IMR-90 (cell line): ENCODE measurements at regions not wholly inside any gene's neighbourhood (a gene's known extent, or its start where the extent isn't known, plus 50 kb on each side); places are given as distances from the start of the nearest gene placed in this dataset.

Experiments used
- ATAC-seq: fragments of 200-7000 bp; cut with Tn5 transposase; 2 replicates; pipeline ENCODE4 v1.9.1; 2020; ENCODE audit warnings: low read depth, mild to moderate bottlenecking, moderate library complexity
- BruUV-seq: library from RNA; stranded (reverse); fragments of 400-500 nt; replicated peaks from 2 replicates; lab custom pipeline; 2021; lab: Mats Ljungman, UMichigan
- CTCF ChIA-PET: fragments of 300-600 bp; formaldehyde crosslinking; extraction: SDS; loops from one replicate; lab custom pipeline; 2021; ENCODE audit warnings: antibody characterized with exemption; lab: Yijun Ruan, JAX
- POLR2A ChIA-PET: fragments of 300-600 bp; sonication (Branson Sonifier 250); formaldehyde crosslinking; loops from one replicate; lab custom pipeline; 2022; ENCODE audit warnings: antibody characterized with exemption; ENCODE audit not compliant: unreplicated experiment; lab: Charles Lee
- DNase-seq: peaks from one replicate; pipeline ENCODE4 v3.0.0; 2013
- H2AFZ ChIP-seq: replicated peaks from 2 replicates; pipeline ENCODE3; 2013; ENCODE audit warnings: low read length, mild to moderate bottlenecking; ENCODE audit not compliant: poor library complexity
- H2AK5ac ChIP-seq: 2 replicates; pipeline ENCODE4 v1.6.1; 2013; ENCODE audit warnings: low read depth, low read length, inconsistent platforms
- H2AK9ac ChIP-seq: replicated peaks from 2 replicates; pipeline ENCODE3; 2013; ENCODE audit warnings: mild to moderate bottlenecking, low read depth, low read length, moderate library complexity; ENCODE audit not compliant: poor library complexity
- H2BK120ac ChIP-seq: 2 replicates; pipeline ENCODE4 v1.6.1; 2013; ENCODE audit warnings: low read depth, low read length, inconsistent platforms
- H2BK15ac ChIP-seq: 3 replicates; pipeline ENCODE4 v1.6.1; 2013; ENCODE audit warnings: low read depth, low read length, inconsistent platforms
- H2BK20ac ChIP-seq: 2 replicates; pipeline ENCODE4 v1.6.1; 2013; ENCODE audit warnings: low read depth, mild to moderate bottlenecking, inconsistent platforms, low read length, moderate library complexity
- H2BK5ac ChIP-seq: 2 replicates; pipeline ENCODE4 v1.6.1; 2013; ENCODE audit warnings: mild to moderate bottlenecking, low read depth, low read length, inconsistent platforms; ENCODE audit not compliant: poor library complexity, severe bottlenecking
- H3K14ac ChIP-seq: replicated peaks from 2 replicates; pipeline ENCODE4 v1.6.1; 2013; ENCODE audit warnings: low read depth, low read length, inconsistent platforms
- H3K18ac ChIP-seq: 2 replicates; pipeline ENCODE4 v1.6.1; 2013; ENCODE audit warnings: low read depth, low read length, control low read depth
- H3K23ac ChIP-seq: 2 replicates; pipeline ENCODE4 v1.6.1; 2013; ENCODE audit warnings: low read depth, low read length, inconsistent platforms
- H3K27ac ChIP-seq: 2 replicates; pipeline ENCODE4 v1.5.1; 2013; ENCODE audit warnings: mild to moderate bottlenecking, control low read depth, low read length; ENCODE audit not compliant: insufficient read depth
- H3K27me3 ChIP-seq: 2 replicates; pipeline ENCODE4 v1.6.1; 2013; ENCODE audit warnings: low read length; ENCODE audit not compliant: control insufficient read depth, insufficient read depth
- H3K36me3 ChIP-seq: 2 replicates; pipeline ENCODE4 v1.6.1; 2013; ENCODE audit warnings: low read length, mixed read lengths; ENCODE audit not compliant: control insufficient read depth, insufficient read depth
- H3K4ac ChIP-seq: 2 replicates; pipeline ENCODE4 v1.6.1; 2013; ENCODE audit warnings: low read depth, low read length, inconsistent platforms
- H3K4me1 ChIP-seq: 2 replicates; pipeline ENCODE4 v1.6.1; 2013; ENCODE audit warnings: low read length, mixed read lengths; ENCODE audit not compliant: control insufficient read depth, insufficient read depth
- H3K4me2 ChIP-seq: 2 replicates; pipeline ENCODE4 v1.6.1; 2013; ENCODE audit warnings: low read depth, mild to moderate bottlenecking, control low read depth, low read length, moderate library complexity
- H3K4me3 ChIP-seq: 2 replicates; pipeline ENCODE4 v1.5.1; 2013; ENCODE audit warnings: low read depth, mild to moderate bottlenecking, control low read depth, low read length, moderate library complexity; ENCODE audit not compliant: insufficient read depth
- H3K56ac ChIP-seq: 2 replicates; pipeline ENCODE4 v1.6.1; 2013; ENCODE audit warnings: low read length, inconsistent platforms; ENCODE audit not compliant: insufficient read depth; ENCODE audit errors: extremely low read depth
- H3K79me1 ChIP-seq, 2 experiments: 2 replicates each; pipeline ENCODE4 v1.6.1; 2013; ENCODE audit warnings: low read length in 2 of 2, inconsistent platforms in 1 of 2, low read depth in 1 of 2
- H3K9ac ChIP-seq: 2 replicates; pipeline ENCODE4 v1.6.1; 2013; ENCODE audit warnings: low read depth, low read length, control low read depth
- H3K9me1 ChIP-seq: 2 replicates; pipeline ENCODE4 v1.6.1; 2013; ENCODE audit warnings: low read length, inconsistent platforms; ENCODE audit not compliant: insufficient read depth
- H3K9me3 ChIP-seq: 2 replicates; pipeline ENCODE4 v1.6.1; 2013; ENCODE audit warnings: low read length; ENCODE audit not compliant: control insufficient read depth, insufficient read depth
- H4K20me1 ChIP-seq: 2 replicates; pipeline ENCODE4 v1.6.1; 2013; ENCODE audit warnings: low read length, inconsistent platforms; ENCODE audit not compliant: insufficient read depth
- H4K5ac ChIP-seq: 2 replicates; pipeline ENCODE4 v1.6.1; 2013; ENCODE audit warnings: mild to moderate bottlenecking, low read depth, low read length, control low read depth
- H4K8ac ChIP-seq, 2 experiments: 2 replicates each; pipeline ENCODE4 v1.6.1; 2013; ENCODE audit warnings: low read depth in 2 of 2, low read length in 2 of 2, control low read depth in 1 of 2, inconsistent platforms in 1 of 2
- H4K91ac ChIP-seq: 2 replicates; pipeline ENCODE4 v1.6.1; 2013; ENCODE audit warnings: low read depth, low read length, inconsistent platforms; ENCODE audit not compliant: insufficient read depth
- CEBPB ChIP-seq: IDR thresholded peaks from 2 replicates; pipeline ENCODE4 v1.6.1; 2012; ENCODE audit warnings: low read depth, low read length, improper control_type of control experiment
- FOS ChIP-seq: fragments of 150-350 bp; IDR thresholded peaks from 2 replicates; pipeline ENCODE4 v1.6.1; 2016; ENCODE audit warnings: low read depth, low read length
- MAFK ChIP-seq: IDR thresholded peaks from 2 replicates; pipeline ENCODE4 v1.6.1; 2012; ENCODE audit warnings: low read depth, low read length, improper control_type of control experiment
- NFE2L2 ChIP-seq: fragments of 150-350 bp; IDR thresholded peaks from 2 replicates; pipeline ENCODE4 v1.6.1; 2016; ENCODE audit warnings: low read depth, mild to moderate bottlenecking, low read length
- RAD21 ChIP-seq: IDR thresholded peaks from 2 replicates; pipeline ENCODE4 v1.6.1; 2012; ENCODE audit warnings: low read length, improper control_type of control experiment
- SMC3 ChIP-seq: fragments of 150-350 bp; IDR thresholded peaks from 2 replicates; pipeline ENCODE4 v1.6.1; 2016; ENCODE audit warnings: low read depth, mild to moderate bottlenecking, antibody characterized with exemption, low read length, moderate library complexity
- USF2 ChIP-seq: fragments of 150-350 bp; IDR thresholded peaks from 2 replicates; pipeline ENCODE4 v1.6.1; 2017; ENCODE audit warnings: mild to moderate bottlenecking, antibody characterized with exemption, low read length, low read depth
- WGBS, 2 experiments: methylation state at CpG; one replicate each; pipeline versions ENCODE4 v1.1.5 to v1.1.7; 2013; ENCODE audit warnings: missing lambda C conversion rate in 2 of 2; ENCODE audit not compliant: insufficient read length in 1 of 2; ENCODE audit errors: extremely low coverage in 2 of 2; 5-methylcytosine and 5-hydroxymethylcytosine counted together
- dilution Hi-C: fragments of 300-500 bp; cut with HindIII; formaldehyde crosslinking; loops from one replicate; pipeline ENCODE4 v1.14.3; 2018; ENCODE audit warnings: low sequenced_read_pairs; ENCODE audit not compliant: unreplicated experiment
- in situ Hi-C: fragments of 300-500 bp; cut with MboI; formaldehyde crosslinking; loops from 3 replicates; pipeline ENCODE4 v1.14.3; 2019; ENCODE audit warnings: low sequenced_read_pairs, inconsistent platforms, mixed read lengths
- intact Hi-C: fragments of 100-400 bp; cut with micrococcal nuclease; formaldehyde crosslinking; loops from 2 replicates; pipeline ENCODE4 v1.10.0; 2022
- TF ChIP-seq, protein P1 (sequence below): conservative IDR thresholded peaks from 2 replicates; pipeline ENCODE4 v1.5.1; 2012; ENCODE audit warnings: mild to moderate bottlenecking, low read depth, low read length, improper control_type of control experiment

- no TSS peak for BruUV-seq
- no CpG with 5 or more reads among the region's 6 CpGs for WGBS, 2 experiments
- dilution Hi-C loops: no loop called here
Measured at GRCh38 chr2:45237850-45238542, 228.7 kb upstream of the SIX2 start.

More at GRCh38 chr2:45237850-45238542, 228.7 kb upstream of the SIX2 start:
- Histone ChIP-seq H3K9me3 (no peaks in the 10 kb centered on the region), H4K8ac (peak overlapping the region in 1 of 2 experiments; percentile 59; a peak in 2 of 4 replicates), H3K18ac (peak overlapping the region; percentile 1; the same call in 1 of the 2 replicates), H2AFZ (peak overlapping the region; percentile 74), H2AK9ac (no peak overlapping the region), H4K20me1 (no peaks in the 10 kb centered on the region), H2BK120ac (peak overlapping the region; percentile 60; the same call in 1 of the 2 replicates), H2BK5ac (peak overlapping the region; percentile 11), H3K4ac (peak overlapping the region; percentile 75), H3K23ac (no peak overlapping the region), H2BK15ac (peak overlapping the region; percentile 16; the same call in 1 of the 3 replicates), H3K4me3 (no peak overlapping the region), H2AK5ac (peak overlapping the region; percentile 78), H4K5ac (no peak overlapping the region), H3K4me2 (peak overlapping the region; percentile 3; the same call in 1 of the 2 replicates), H3K56ac (no peak overlapping the region), H3K14ac (peak overlapping the region; percentile 59; the same call in 1 of the 2 replicates), H3K9ac (no peak overlapping the region), H3K4me1 (peaks cover 16% of the 10 kb centered on the region), H2BK20ac (peak overlapping the region; percentile 45; the same call in 1 of the 2 replicates), H3K27ac (no peak overlapping the region; the same call in 1 of the 2 replicates), H3K79me1 (no peaks in the 10 kb centered on the region), H4K91ac (peak overlapping the region; percentile 58), H3K27me3 (0 out of 2 replicates have a peak, but pooled peaks cover 2% of the 10 kb centered on the region), H3K36me3 (no peaks in the 10 kb centered on the region), H3K9me1 (peaks cover 12% of the 10 kb centered on the region; the same call in 1 of the 2 replicates)
- intact Hi-C loops: no loop called here
- ChIA-PET POLR2A (no interaction called here), CTCF (interaction anchor here (1.2 kb wide), 2 partner anchors 10 to 389 kb away, joined by 3 to 4 read pairs; no protein-coding TSS in a partner anchor)
- in situ Hi-C loops: no loop called here
- DNase-seq: peak; percentile 95
- TF ChIP-seq FOS (0 out of 2 replicates have a peak, but pooled peaks have one; percentile 38), CEBPB (peak; percentile 34; the same call in 1 of the 2 replicates), MAFK (no peak), NFE2L2 (peak; percentile 25; the same call in 1 of the 2 replicates), SMC3 (no peak), USF2 (no peak), RAD21 (peak; percentile 35)
- TF ChIP-seq, protein P1, sequence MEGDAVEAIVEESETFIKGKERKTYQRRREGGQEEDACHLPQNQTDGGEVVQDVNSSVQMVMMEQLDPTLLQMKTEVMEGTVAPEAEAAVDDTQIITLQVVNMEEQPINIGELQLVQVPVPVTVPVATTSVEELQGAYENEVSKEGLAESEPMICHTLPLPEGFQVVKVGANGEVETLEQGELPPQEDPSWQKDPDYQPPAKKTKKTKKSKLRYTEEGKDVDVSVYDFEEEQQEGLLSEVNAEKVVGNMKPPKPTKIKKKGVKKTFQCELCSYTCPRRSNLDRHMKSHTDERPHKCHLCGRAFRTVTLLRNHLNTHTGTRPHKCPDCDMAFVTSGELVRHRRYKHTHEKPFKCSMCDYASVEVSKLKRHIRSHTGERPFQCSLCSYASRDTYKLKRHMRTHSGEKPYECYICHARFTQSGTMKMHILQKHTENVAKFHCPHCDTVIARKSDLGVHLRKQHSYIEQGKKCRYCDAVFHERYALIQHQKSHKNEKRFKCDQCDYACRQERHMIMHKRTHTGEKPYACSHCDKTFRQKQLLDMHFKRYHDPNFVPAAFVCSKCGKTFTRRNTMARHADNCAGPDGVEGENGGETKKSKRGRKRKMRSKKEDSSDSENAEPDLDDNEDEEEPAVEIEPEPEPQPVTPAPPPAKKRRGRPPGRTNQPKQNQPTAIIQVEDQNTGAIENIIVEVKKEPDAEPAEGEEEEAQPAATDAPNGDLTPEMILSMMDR: peak; percentile 23; the same call in 1 of the 2 replicates
- ATAC-seq: peak; percentile 90
